ENCODE measurements at regions not wholly inside any gene's neighbourhood (a gene's known extent, or its start where the extent isn't known, plus 50 kb on each side); places are given as distances from the start of the nearest gene placed in this dataset.
"Not testable (repeated sequence)": the region's sequence is repeated elsewhere in the genome, so short reads cannot be mapped to it uniquely, and the experiment has no call there.

DNA sequence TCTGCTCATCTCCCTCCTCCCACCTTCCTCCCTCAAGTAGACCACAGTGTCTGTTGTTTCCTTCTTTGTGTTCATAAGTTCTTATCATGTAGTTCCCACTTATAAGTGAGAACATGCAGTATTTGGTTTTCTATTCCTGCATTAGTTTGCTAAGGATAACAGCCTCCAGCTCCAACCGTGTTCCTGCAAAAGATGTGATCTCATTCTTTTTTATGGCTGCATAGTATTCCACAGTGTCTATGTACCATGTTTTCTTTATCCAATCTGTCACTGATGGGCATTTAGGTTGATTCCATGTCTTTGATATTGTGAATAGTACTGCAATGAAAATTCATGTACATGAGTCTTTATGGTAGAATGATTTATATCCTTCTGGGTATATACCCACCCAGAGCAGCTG is 173.5 kb downstream of the MATN1 start:
- H3K36me3 Mint-ChIP-seq (ENCODE audit: low read depth); H3K4me1 Mint-ChIP-seq; H3K9me3 Mint-ChIP-seq; H3K27me3 Mint-ChIP-seq; DNase-seq; CTCF ChIA-PET; H3K4me3 Mint-ChIP-seq; H3K27ac Mint-ChIP-seq; POLR2A ChIA-PET: not testable (repeated sequence)

DNA sequence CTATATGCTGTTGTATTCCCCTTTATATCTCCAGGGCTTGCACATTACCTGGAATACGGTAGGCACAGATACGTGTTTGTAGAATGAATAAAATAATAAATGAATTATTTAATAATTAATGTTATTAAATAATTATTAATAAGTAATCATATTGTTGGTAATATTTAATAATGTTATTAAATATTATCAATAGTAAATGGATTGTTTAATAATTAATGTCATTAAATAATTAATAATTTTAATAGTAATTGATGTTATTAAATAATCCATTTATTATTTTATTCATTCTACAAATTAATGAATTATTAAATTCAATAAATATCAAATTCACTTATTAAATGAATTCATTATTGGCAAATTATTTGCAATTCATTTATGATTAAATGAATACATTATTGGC is 175.1 kb downstream of the MATN1 start:
- ChIA-PET CTCF (no interaction called here), POLR2A (no interaction called here)
- no peak overlapping the region for H3K27ac Mint-ChIP-seq
- peaks cover 3% of the 10 kb centered on the region for H3K27me3 Mint-ChIP-seq
- DNase-seq, result no peak
- no peaks in the 10 kb centered on the region for H3K9me3 Mint-ChIP-seq
- H3K4me1 Mint-ChIP-seq, result no peaks in the 10 kb centered on the region
- no peaks in the 10 kb centered on the region for H3K36me3 Mint-ChIP-seq (ENCODE audit: low read depth)
- no peak overlapping the region for H3K4me3 Mint-ChIP-seq

DNA sequence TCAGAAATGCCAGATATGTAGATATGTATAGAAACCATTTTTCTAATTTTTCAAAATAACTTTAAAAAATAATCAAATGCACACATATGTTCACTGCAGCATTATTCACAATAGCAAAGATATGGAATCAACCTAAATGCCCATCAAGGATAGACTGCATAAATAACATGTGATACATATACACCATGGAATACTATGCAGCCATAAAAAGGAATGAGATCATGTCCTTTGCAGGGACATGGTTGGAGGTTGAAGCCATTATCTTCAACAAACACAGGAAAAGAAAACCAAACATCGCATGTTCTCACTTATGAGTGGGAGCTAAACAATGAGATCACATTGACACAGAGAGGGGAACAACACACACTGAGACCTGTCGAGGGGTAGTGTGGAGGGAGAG is 176.1 kb downstream of the MATN1 start:
- H3K9me3 Mint-ChIP-seq; DNase-seq; H3K4me3 Mint-ChIP-seq; CTCF ChIA-PET; H3K4me1 Mint-ChIP-seq; H3K27ac Mint-ChIP-seq; H3K27me3 Mint-ChIP-seq; POLR2A ChIA-PET; H3K36me3 Mint-ChIP-seq (ENCODE audit: low read depth): not testable (repeated sequence)

DNA sequence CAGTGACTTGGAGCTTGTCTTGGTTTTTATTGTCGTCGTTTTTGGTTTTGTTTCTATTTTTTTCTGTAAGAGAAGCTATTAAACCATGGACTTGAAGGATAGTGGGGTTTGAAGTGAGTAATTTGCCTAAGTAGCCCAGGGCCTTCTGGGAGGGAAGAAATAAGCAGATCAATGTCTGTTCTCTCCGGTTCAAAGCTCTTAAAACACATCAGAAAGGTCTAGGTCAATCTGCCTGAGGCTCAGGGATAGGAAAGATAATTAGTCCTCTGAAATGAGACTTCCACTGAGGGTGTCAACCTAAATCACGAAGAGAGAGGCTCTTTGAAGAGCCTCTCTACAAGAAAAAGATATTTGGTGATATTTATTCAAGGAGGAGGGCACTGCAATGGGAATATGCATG is 178.0 kb downstream of the MATN1 start:
- ChIA-PET POLR2A (no interaction called here), CTCF (no interaction called here)
- no peak for DNase-seq
- Mint-ChIP-seq H3K4me3 (no peak overlapping the region), H3K27ac (no peak overlapping the region), H3K4me1 (no peaks in the 10 kb centered on the region), H3K27me3 (peaks cover 6% of the 10 kb centered on the region), H3K36me3 (ENCODE audit: low read depth) (no peaks in the 10 kb centered on the region), H3K9me3 (no peaks in the 10 kb centered on the region)

DNA sequence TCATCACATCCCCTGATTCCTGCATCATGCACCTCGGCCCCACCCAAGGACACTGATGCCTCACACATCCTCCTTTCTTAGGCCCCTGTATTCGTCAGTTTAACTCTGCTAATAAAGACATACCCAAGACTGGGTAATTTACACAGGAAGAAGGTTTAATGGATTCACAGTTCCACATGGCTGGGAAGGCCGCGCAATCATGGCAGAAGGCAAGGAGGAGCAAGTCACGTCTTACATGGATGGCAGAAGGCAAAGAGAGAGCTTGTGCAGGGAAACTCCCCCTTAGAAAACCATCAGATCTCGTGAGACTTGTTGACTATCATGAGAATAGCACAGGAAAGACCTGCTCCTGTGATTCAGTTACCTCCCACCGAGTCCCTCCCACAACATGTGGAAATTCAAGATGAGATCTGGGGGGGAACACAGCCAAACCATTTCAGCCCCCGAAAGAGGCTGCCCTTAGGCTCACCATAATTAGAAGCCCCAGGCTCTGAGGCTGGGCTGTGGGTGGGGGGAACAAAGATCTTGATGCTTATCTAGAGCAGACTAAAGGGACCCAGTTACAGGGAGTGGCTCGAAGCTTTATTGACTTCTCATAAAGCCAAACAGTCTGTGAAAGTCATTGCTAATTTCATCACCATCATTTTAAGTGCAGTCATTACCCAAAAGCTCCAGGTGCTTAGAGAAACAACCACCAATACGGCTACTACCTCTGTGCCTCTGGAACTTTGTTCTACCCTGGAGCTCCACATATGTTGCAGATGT is 181.5 kb downstream of the MATN1 start:
- Mint-ChIP-seq H3K4me1 (no peaks in the 10 kb centered on the region), H3K4me3 (no peak overlapping the region), H3K36me3 (ENCODE audit: low read depth) (no peaks in the 10 kb centered on the region), H3K27me3 (peaks cover 6% of the 10 kb centered on the region), H3K27ac (no peak overlapping the region), H3K9me3 (no peaks in the 10 kb centered on the region)
- POLR2A ChIA-PET, result no interaction called here
- DNase-seq, result no peak
- CTCF ChIA-PET, result no interaction called here

DNA sequence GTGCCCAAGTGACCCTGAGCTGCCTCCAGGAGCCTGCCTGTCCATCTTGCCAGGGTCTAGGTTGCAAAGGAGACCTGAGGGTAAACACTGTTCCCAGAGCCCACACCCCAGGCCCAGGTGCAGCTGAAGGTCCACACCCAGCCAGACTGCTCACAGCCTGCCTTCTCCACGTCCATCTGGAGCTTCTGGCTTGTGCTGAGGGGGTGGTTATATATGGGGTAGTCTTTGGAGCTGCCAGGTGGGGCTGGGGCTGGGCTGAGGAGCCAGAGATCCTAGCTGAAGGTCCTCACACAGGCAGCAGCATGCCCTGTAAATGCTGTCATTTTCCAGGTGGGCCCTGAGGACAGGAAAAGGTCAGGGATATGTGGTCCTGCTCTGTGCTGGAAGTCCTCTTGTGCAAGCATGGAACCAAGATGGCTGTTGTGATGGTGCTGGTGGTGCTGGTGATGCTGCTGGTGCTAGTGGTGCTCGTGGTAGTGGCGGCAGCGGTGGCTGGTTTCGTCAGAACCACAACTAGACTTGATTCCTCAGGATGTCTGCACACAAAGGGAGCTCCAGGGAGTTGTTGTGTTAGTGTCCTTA is 182.7 kb downstream of the MATN1 start:
- no peaks in the 10 kb centered on the region for H3K9me3 Mint-ChIP-seq
- ChIA-PET POLR2A (no interaction called here), CTCF (no interaction called here)
- no peak for DNase-seq
- no peaks in the 10 kb centered on the region for H3K36me3 Mint-ChIP-seq (ENCODE audit: low read depth)
- peaks cover 3% of the 10 kb centered on the region for H3K27me3 Mint-ChIP-seq
- no peaks in the 10 kb centered on the region for H3K4me1 Mint-ChIP-seq
- H3K27ac Mint-ChIP-seq, result no peak overlapping the region
- H3K4me3 Mint-ChIP-seq, result no peak overlapping the region

DNA sequence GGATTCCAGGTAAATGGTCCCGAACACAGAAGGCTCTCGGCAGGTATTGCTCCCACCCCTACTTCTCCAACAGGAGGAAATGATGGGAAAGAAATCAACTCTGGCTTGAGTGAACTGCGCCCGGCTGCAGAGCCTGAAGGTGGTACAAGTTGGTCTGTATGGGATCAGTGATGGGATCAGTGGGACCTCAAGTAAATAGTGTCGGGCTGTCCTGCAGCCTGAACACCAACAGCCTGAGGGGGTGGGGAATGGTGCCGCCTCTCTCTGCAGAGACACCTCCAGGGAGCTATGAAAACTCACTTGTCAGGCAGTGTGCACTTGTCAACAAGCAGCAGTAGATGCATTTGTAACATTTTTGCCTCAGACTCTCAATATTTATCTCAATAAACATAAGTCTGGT is 183.5 kb downstream of the MATN1 start:
- ChIA-PET POLR2A (no interaction called here), CTCF (no interaction called here)
- H3K36me3 Mint-ChIP-seq (ENCODE audit: low read depth), result no peaks in the 10 kb centered on the region
- H3K27ac Mint-ChIP-seq, result no peak overlapping the region
- H3K9me3 Mint-ChIP-seq, result no peaks in the 10 kb centered on the region
- no peaks in the 10 kb centered on the region for H3K4me1 Mint-ChIP-seq
- no peak overlapping the region for H3K4me3 Mint-ChIP-seq
- H3K27me3 Mint-ChIP-seq, result peaks cover 3% of the 10 kb centered on the region
- DNase-seq, result no peak

DNA sequence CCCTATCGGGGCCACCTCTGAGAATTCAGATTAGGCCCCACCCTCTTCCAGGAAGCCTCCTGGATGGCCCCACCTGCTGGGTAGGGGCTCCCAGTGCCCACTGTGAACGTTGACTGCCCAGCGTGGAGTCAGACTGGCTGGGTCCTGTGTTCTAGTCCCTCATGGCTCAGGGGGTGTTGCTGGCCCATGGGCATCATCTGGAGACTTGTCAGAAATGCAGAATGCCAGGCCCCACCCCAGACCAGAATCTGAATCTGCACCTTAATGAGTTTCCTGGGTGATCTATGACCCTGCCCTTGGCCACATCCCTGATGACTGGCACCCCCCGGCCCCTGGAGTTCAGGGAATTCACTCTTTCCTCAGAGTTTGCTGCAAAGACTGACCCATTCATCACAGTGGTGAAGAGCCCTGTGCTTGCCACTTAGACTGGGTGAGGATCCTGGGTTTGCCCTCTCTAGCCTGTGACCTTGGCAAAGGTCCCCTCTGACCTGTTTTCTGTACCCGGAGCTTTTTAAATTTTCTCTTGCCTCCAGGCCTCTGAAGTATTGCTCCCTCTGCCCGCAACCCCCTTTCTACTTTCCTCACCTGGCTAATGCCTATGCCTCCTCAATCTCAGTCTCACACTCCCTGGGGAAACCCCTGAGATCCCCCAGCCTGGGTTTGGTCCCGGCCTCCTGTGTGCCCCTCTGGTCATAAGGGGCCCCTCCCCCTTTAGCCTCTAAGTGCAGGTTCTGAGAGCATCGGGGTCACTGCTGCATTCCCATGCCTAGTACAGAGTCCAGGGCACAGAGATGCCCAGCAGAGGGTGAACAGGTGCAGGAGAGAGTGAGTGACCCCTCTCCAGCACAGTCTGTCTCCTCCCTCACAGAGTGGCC is 184.2 kb downstream of the MATN1 start:
- Mint-ChIP-seq H3K4me1 (no peaks in the 10 kb centered on the region), H3K36me3 (ENCODE audit: low read depth) (no peaks in the 10 kb centered on the region), H3K27me3 (peaks cover 3% of the 10 kb centered on the region), H3K27ac (no peak overlapping the region), H3K9me3 (no peaks in the 10 kb centered on the region), H3K4me3 (no peak overlapping the region)
- ChIA-PET POLR2A (no interaction called here), CTCF (no interaction called here)
- DNase-seq, result no peak

DNA sequence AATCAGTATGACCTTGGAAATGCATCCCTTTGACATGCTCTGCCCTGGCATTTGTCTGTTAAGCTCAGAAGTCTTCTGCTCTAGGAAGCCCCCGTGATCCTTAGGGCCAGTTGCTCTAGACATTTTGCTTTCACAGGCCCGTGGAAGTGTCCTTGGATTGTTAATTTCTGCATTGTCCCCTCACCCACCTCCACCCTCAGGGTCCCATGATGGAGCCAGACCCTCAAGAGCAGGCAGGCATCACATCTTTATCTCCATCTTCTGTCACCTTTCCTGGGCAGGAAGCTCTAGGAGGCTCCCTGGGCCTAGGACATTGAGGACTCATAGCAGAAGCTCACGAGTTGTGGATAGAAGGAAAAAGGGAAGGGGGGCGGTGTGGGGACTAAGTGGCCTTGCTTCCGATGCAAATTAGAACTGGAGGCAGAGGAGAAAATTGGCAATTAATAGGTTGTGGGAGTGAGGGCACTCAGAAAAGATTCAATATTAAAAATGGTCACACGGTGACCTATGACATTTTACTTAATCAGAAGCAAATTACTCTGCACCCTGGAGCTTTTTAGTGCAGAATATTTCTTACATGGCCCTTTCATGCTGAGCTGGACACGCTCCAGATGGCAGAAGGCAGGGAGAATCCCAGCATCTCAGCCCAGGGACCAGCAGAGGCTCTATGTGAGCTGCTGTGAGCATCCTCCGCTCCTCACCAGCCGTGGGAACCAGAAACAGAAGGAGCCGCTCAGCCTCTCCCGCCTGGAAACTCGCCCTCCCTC is 185.0 kb downstream of the MATN1 start:
- ChIA-PET CTCF (no interaction called here), POLR2A (no interaction called here)
- Mint-ChIP-seq H3K36me3 (ENCODE audit: low read depth) (no peaks in the 10 kb centered on the region), H3K4me3 (no peak overlapping the region), H3K9me3 (no peaks in the 10 kb centered on the region), H3K4me1 (no peaks in the 10 kb centered on the region), H3K27me3 (peaks cover 3% of the 10 kb centered on the region), H3K27ac (no peak overlapping the region)
- peak; percentile 10 for DNase-seq

DNA sequence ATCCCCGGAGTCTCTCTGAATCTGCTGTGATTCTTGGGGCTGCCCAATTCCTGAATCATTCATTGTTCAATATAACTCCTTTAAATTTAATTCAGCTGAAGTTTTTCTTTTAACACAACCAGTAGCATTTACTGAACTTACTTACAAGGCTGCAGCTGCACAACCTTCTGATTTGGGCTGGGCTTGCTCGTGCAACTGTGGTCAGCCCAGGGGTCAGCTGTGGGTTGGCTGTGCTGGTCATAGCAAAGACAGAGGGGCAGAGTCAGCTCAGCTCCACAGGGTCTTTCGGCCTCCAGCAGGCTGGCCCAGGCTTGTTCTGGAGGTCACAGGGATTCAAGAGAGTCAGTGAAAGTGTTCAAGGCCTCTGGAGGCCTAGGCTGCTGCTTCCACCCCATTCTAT is 186.1 kb downstream of the MATN1 start:
- peaks cover 3% of the 10 kb centered on the region for H3K27me3 Mint-ChIP-seq
- H3K9me3 Mint-ChIP-seq, result no peaks in the 10 kb centered on the region
- peak; percentile 8 for DNase-seq
- no peaks in the 10 kb centered on the region for H3K36me3 Mint-ChIP-seq (ENCODE audit: low read depth)
- ChIA-PET CTCF (no interaction called here), POLR2A (no interaction called here)
- H3K27ac Mint-ChIP-seq, result no peak overlapping the region
- H3K4me3 Mint-ChIP-seq, result no peak overlapping the region
- H3K4me1 Mint-ChIP-seq, result no peaks in the 10 kb centered on the region

DNA sequence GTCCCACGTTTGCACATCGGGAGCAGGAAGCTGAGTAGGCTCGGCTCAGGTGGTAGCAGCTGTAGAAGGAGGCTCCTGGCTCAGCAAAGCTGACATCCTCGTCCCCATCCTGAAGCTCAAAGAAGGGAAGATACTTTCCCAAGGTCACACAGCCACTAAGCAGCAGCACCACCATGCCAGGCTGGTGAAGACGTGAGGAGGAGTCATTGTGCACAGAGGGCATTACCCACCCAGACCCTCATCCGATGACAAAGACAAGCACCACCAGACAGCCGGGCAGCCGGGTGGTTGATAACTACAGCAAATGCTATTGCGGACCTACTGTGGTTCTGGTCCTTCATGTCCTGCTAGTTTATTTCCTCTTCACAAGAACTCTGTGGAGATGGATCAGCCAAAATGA is 186.9 kb downstream of the MATN1 start:
- Mint-ChIP-seq H3K27me3 (peaks cover under 1% of the 10 kb centered on the region), H3K4me3 (no peak overlapping the region), H3K9me3 (no peaks in the 10 kb centered on the region), H3K36me3 (ENCODE audit: low read depth) (no peaks in the 10 kb centered on the region), H3K4me1 (no peaks in the 10 kb centered on the region), H3K27ac (no peak overlapping the region)
- ChIA-PET CTCF (no interaction called here), POLR2A (no interaction called here)
- peak; percentile 14 for DNase-seq

DNA sequence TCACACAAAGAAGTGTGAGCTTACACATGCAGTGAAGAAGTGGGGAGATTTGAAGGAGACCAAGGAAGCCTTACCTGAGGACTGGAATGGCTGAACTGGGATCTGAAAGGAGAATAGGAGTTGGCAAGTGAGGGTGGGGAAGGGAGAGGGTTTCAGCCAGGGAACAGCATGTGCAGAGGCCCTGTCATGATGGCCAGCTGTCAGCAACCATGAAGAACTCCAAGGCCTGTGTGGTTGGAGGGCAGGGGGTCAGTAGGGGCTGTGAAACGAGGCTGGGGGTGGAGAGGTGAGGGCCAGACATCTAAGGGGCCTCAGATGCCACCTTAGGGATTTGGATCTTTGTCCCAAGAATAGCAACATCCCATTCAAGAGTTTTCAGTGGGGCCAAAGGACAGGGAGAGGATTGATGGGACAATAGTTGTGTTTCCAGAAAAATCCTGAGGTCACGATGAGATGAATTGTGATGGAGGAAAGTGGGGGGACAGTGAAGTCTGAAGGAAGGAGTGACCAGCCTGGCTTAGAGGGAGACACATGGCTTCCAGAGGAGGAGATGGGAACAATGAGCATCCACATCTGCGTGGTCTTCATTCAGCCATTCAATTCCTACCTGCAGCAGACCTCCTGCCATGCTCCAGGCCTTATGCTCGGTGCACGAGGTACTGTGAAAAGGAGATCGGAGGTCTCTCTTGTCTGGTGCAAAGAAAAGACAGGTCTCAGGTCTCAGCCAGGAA is 187.6 kb downstream of the MATN1 start:
- Mint-ChIP-seq H3K27ac (no peak overlapping the region), H3K27me3 (peaks cover 3% of the 10 kb centered on the region), H3K9me3 (no peaks in the 10 kb centered on the region), H3K36me3 (ENCODE audit: low read depth) (no peaks in the 10 kb centered on the region), H3K4me3 (no peak overlapping the region), H3K4me1 (no peaks in the 10 kb centered on the region)
- ChIA-PET CTCF (no interaction called here), POLR2A (no interaction called here)
- no peak for DNase-seq

DNA sequence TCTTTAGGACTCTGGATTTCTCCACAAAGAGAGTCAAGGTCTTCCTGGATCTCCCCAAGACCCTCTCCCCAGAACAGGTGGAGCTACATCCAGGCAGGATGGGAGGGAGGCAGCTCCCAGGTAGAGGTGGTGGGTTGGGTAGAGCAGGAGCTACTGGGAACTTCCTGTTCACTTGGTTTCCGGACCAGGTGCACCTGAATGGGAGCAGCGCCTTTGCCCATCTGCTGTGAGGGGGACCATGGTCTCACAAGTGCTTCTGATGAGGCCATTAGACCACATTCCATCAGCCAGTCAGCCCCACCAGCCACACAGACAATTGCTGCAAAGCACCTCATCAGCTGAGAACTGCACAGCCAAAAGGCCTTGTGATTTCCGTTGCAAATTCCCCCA is 188.8 kb downstream of the MATN1 start:
- CTCF ChIA-PET, result no interaction called here
- Mint-ChIP-seq H3K4me3 (no peak overlapping the region), H3K27me3 (peaks cover 5% of the 10 kb centered on the region), H3K36me3 (ENCODE audit: low read depth) (no peaks in the 10 kb centered on the region), H3K9me3 (no peaks in the 10 kb centered on the region), H3K27ac (no peak overlapping the region), H3K4me1 (no peaks in the 10 kb centered on the region)
- POLR2A ChIA-PET, result no interaction called here
- DNase-seq, result no peak
